ENCODE measurements at regions not wholly inside any gene's neighbourhood (a gene's known extent, or its start where the extent isn't known, plus 50 kb on each side); places are given as distances from the start of the nearest gene placed in this dataset.

- DNase-seq: no peak
Measured at GRCh38 chr7:11294218-11294617, 320.5 kb downstream of the PHF14 start.

GRCh38 chr7:11294965-11295364 lies 321.3 kb downstream of the PHF14 start:
- DNase-seq: no peak

- DNase-seq: no peak
Measured at GRCh38 chr7:11297126-11297625, 323.5 kb downstream of the PHF14 start.

GRCh38 chr7:11297764-11298163 lies 324.1 kb downstream of the PHF14 start:
- DNase-seq: no peak

- DNase-seq: no peak
Measured at GRCh38 chr7:11298220-11298619, 324.5 kb downstream of the PHF14 start.

GRCh38 chr7:11300241-11300640 lies 326.6 kb downstream of the PHF14 start:
- DNase-seq: no peak

GRCh38 chr7:11302121-11302520 lies 328.4 kb downstream of the PHF14 start:
- DNase-seq: no peak

- DNase-seq: no peak
Measured at GRCh38 chr7:11313801-11314200, 340.1 kb downstream of the PHF14 start.

GRCh38 chr7:11315666-11316258 lies 342.1 kb downstream of the PHF14 start:
- DNase-seq: no peak

GRCh38 chr7:11317766-11318165 lies 344.1 kb downstream of the PHF14 start:
- no peak for DNase-seq

GRCh38 chr7:11319491-11320274 lies 346.0 kb downstream of the PHF14 start:
- no peak for DNase-seq
